Omental fat pad (tissue), 3 donors: ENCODE measurements at regions not wholly inside any gene's neighbourhood (a gene's known extent, or its start where the extent isn't known, plus 50 kb on each side); places are given as distances from the start of the nearest gene placed in this dataset.

Source experiments
- ATAC-seq: fragments of 150-250 bp; one replicate; pipeline ENCODE4 v1.9.1; 2016; ENCODE audit warnings: mild to moderate bottlenecking, moderate library complexity; ENCODE audit not compliant: low FRiP score
- DNase-seq: peaks from one replicate; pipeline ENCODE4 v3.0.0-alpha.2; 2019; ENCODE audit warnings: low spot score
- CTCF ChIP-seq, 3 donors: fragments of 450-650 bp; IDR thresholded peaks; one replicate each; pipeline ENCODE4 v1.5.1; 2016 to 2017; ENCODE audit warnings: antibody characterized with exemption in 3 of 3, mild to moderate bottlenecking in 3 of 3, moderate library complexity in 2 of 3

GRCh38 chr1:198919667-198920398 lies 281.0 kb downstream of the PTPRC start:
- no peak for ATAC-seq
- TF ChIP-seq CTCF (IDR thresholded peaks at IDR 0.05), result no peak
- no peak for DNase-seq

- TF ChIP-seq CTCF (IDR thresholded peaks at IDR 0.05), result no peak
- ATAC-seq (no peak), DNase-seq (no peak)
Measured at GRCh38 chr1:198922638-198923430, 284.0 kb downstream of the PTPRC start.

GRCh38 chr1:198923993-198924392 lies 285.2 kb downstream of the PTPRC start:
- DNase-seq (no peak), ATAC-seq (no peak)
- TF ChIP-seq CTCF (IDR thresholded peaks at IDR 0.05), result no peak

GRCh38 chr1:198925567-198925966 lies 286.7 kb downstream of the PTPRC start:
- no peak for TF ChIP-seq CTCF (IDR thresholded peaks at IDR 0.05)
- no peak for DNase-seq

GRCh38 chr1:198927129-198927528 lies 288.3 kb downstream of the PTPRC start:
- ATAC-seq (no peak), DNase-seq (no peak)
- no peak for TF ChIP-seq CTCF (IDR thresholded peaks at IDR 0.05)

More at GRCh38 chr1:198925567-198925966, 286.7 kb downstream of the PTPRC start:
- ATAC-seq, result no peak

- no peak for TF ChIP-seq CTCF (IDR thresholded peaks at IDR 0.05)
- DNase-seq (no peak), ATAC-seq (no peak)
Measured at GRCh38 chr1:198929111-198929604, 290.3 kb downstream of the PTPRC start.
